Stomach (tissue), 8 donors: ENCODE measurements at regions not wholly inside any gene's neighbourhood (a gene's known extent, or its start where the extent isn't known, plus 50 kb on each side); places are given as distances from the start of the nearest gene placed in this dataset.

Experiments
- DNase-seq, 2 donors: peaks; one replicate each; pipeline versions ENCODE4 v3.0.0 to v3.0.0-alpha.2; 2013 to 2019
- H3K27ac ChIP-seq, 5 donors: fragments of 200-600 bp in 4 of 5; sonication (generic) in 4 of 5; one replicate each; pipeline ENCODE4 v1.5.1; 2013 to 2019; ENCODE audit warnings: mild to moderate bottlenecking in 1 of 5, moderate library complexity in 1 of 5
- H3K27me3 ChIP-seq, 3 donors: fragments of 200-600 bp; sonication (generic); one replicate each; pipeline ENCODE4 v1.5.1; 2017 to 2019; ENCODE audit warnings: mixed run types in 1 of 3
- H3K36me3 ChIP-seq, 4 donors: fragments of 200-600 bp; sonication (generic); 1 replicate in 3 of 4; 2 replicates in 1 of 4; pipeline ENCODE4 v1.5.1; 2016 to 2019
- H3K4me1 ChIP-seq, 4 donors: fragments of 200-600 bp; sonication (generic); one replicate each; pipeline ENCODE4 v1.5.1; 2016 to 2019
- H3K4me3 ChIP-seq, 4 donors: fragments of 200-600 bp; sonication (generic) in 3 of 4; one replicate each; pipeline ENCODE4 v1.5.1; 2016 to 2019; ENCODE audit warnings: mild to moderate bottlenecking in 1 of 4
- H3K9me3 ChIP-seq, 4 donors: fragments of 200-600 bp; sonication (generic); one replicate each; pipeline ENCODE4 v1.5.1; 2016 to 2019
- CTCF ChIP-seq, 7 experiments: fragments of 450-650 bp in 4 of 7; fragments of 200-600 bp in 3 of 7; sonication (generic) in 3 of 7; IDR thresholded peaks; one replicate each; pipeline ENCODE4 v1.5.1; 2016 to 2019; ENCODE audit warnings: antibody characterized with exemption in 7 of 7, control low read depth in 2 of 7, mild to moderate bottlenecking in 1 of 7
- EP300 ChIP-seq: sonication (generic); formaldehyde crosslinking; IDR thresholded peaks from one replicate; pipeline ENCODE4 v1.6.1; 2017; ENCODE audit warnings: antibody characterized with exemption
- POLR2A ChIP-seq, 4 donors: fragments of 450-650 bp; IDR thresholded peaks; one replicate each; pipeline ENCODE4 v1.6.1; 2016; ENCODE audit warnings: antibody characterized with exemption in 4 of 4, control low read depth in 2 of 4, mild to moderate bottlenecking in 1 of 4, moderate library complexity in 1 of 4
- POLR2AphosphoS5 ChIP-seq, 3 donors: sonication (generic); formaldehyde crosslinking; IDR thresholded peaks; one replicate each; pipeline ENCODE4 v1.6.1; 2016; ENCODE audit warnings: antibody characterized with exemption in 3 of 3
- WGBS, 5 donors: extraction: QIAGEN DNeasy Blood & Tissue Kit in 3 of 5; methylation state at CpG; one replicate each; pipeline versions ENCODE4 v1.1.5 to v1.1.7; 2013 to 2018; 5-methylcytosine and 5-hydroxymethylcytosine counted together
- intact Hi-C: fragments of 100-400 bp; cut with DNase I; formaldehyde crosslinking; loops from one replicate; pipeline ENCODE4 v1.15.1; 2023; ENCODE audit warnings: low total_unique reads
- donor health status: healthy with polysubstance abuse.
- donor health status: Bipolar disorder and iron deficiency.
- donor health status: healthy.

- Histone ChIP-seq H3K9me3 (no peaks in the 10 kb centered on the region), H3K27me3 (peaks cover 0 to 12% (median 0%) of the 10 kb centered on the region in 3 donors), H3K4me1 (peaks cover 0 to 4% (median 0%) of the 10 kb centered on the region in 4 donors), H3K4me3 (no peak overlapping the region), H3K36me3 (no peaks in the 10 kb centered on the region), H3K27ac (no peak overlapping the region)
- TF ChIP-seq CTCF (IDR thresholded peaks at IDR 0.05), result no peak
- TF ChIP-seq POLR2AphosphoS5 (IDR thresholded peaks at IDR 0.05), result no peak
- no peak for TF ChIP-seq EP300
- TF ChIP-seq POLR2A (IDR thresholded peaks at IDR 0.05), result no peak
- whole genome bisulfite sequencing, 5 donors, result 75 to 89% (median 85%) methylated on average over 5 of the region's 5 CpGs
- intact Hi-C loops, result loop anchor here (10.0 kb wide), 1 partner anchor 56 kb away; no protein-coding TSS in a partner anchor
- DNase-seq, result no peak
These were observed 64.8 kb downstream of the FAM43A start for GRCh38 chr3:194750491-194750828.

- 81 to 89% (median 88%) methylated on average over 25 to 29 of the region's 29 CpGs for WGBS, 5 donors
- intact Hi-C loops, result loop anchor here (10.0 kb wide), 1 partner anchor 61 kb away; no protein-coding TSS in a partner anchor
- no peak overlapping the region for H3K4me3 ChIP-seq
- no peak for DNase-seq
- TF ChIP-seq CTCF (IDR thresholded peaks at IDR 0.05) (no peak), POLR2A (IDR thresholded peaks at IDR 0.05) (no peak), POLR2AphosphoS5 (IDR thresholded peaks at IDR 0.05) (no peak)
- no peaks in the 10 kb centered on the region for H3K36me3 ChIP-seq
- no peak overlapping the region for H3K27ac ChIP-seq
- peaks cover 6 to 24% (median 6%) of the 10 kb centered on the region in 4 donors for H3K4me1 ChIP-seq
- peaks cover 0 to 8% (median 0%) of the 10 kb centered on the region in 3 donors for H3K27me3 ChIP-seq
- H3K9me3 ChIP-seq, result no peaks in the 10 kb centered on the region
These were observed 70.2 kb downstream of the FAM43A start for GRCh38 chr3:194755671-194756459.

GRCh38 chr3:194756460-194756779 is 70.7 kb downstream of the FAM43A start:
- intact Hi-C loops, result loop anchor here (10.0 kb wide), 1 partner anchor 62 kb away; no protein-coding TSS in a partner anchor
- Histone ChIP-seq H3K4me3 (no peak overlapping the region), H3K27me3 (peaks cover 0 to 13% (median 0%) of the 10 kb centered on the region in 3 donors), H3K4me1 (peaks cover 6 to 24% (median 6%) of the 10 kb centered on the region in 4 donors), H3K36me3 (no peaks in the 10 kb centered on the region), H3K9me3 (no peaks in the 10 kb centered on the region), H3K27ac (no peak overlapping the region)
- TF ChIP-seq POLR2A (IDR thresholded peaks at IDR 0.05) (no peak), EP300 (no peak), POLR2AphosphoS5 (IDR thresholded peaks at IDR 0.05) (no peak), CTCF (IDR thresholded peaks at IDR 0.05) (no peak)
- WGBS, 5 donors, result 60 to 65% (median 63%) methylated on average over 4 of the region's 4 CpGs
- DNase-seq, result peak in 1 of 2 donors; percentile 58

- TF ChIP-seq EP300 (no peak), CTCF (IDR thresholded peaks at IDR 0.05) (no peak), POLR2A (IDR thresholded peaks at IDR 0.05) (no peak), POLR2AphosphoS5 (IDR thresholded peaks at IDR 0.05) (no peak)
- Histone ChIP-seq H3K9me3 (no peaks in the 10 kb centered on the region), H3K27me3 (peaks cover 0 to 13% (median 0%) of the 10 kb centered on the region in 3 donors), H3K4me3 (no peak overlapping the region), H3K4me1 (peaks cover 6 to 24% (median 6%) of the 10 kb centered on the region in 4 donors), H3K36me3 (no peaks in the 10 kb centered on the region), H3K27ac (peak overlapping the region in 1 of 5 donors; percentile 68)
- 49 to 88% (median 75%) methylated on average over 5 to 10 of the region's 10 CpGs for WGBS, 5 donors
- intact Hi-C loops, result loop anchor here (10.0 kb wide), 1 partner anchor 62 kb away; no protein-coding TSS in a partner anchor
- peak in 1 of 2 donors; percentile 33 for DNase-seq
These were observed 71.2 kb downstream of the FAM43A start for GRCh38 chr3:194756791-194757325.
